HL-60 (cell line): ENCODE measurements at regions not wholly inside any gene's neighbourhood (a gene's known extent, or its start where the extent isn't known, plus 50 kb on each side); places are given as distances from the start of the nearest gene placed in this dataset.

Source experiments
- DNase-seq, 2 experiments: peaks; one replicate each; pipeline ENCODE4 v3.0.0-alpha.2; 2010 to 2020; ENCODE audit warnings: low read depth in 1 of 2, low spot score in 1 of 2
- H3K27ac ChIP-seq: fragments of 250-450 bp; sonication (Bioruptor Pico); replicated peaks from 2 replicates; pipeline ENCODE4 v1.5.1; 2020; ENCODE audit warnings: mild to moderate bottlenecking, moderate library complexity
- H3K27me3 ChIP-seq: fragments of 250-450 bp; sonication (Bioruptor Pico); 2 replicates; pipeline ENCODE4 v1.5.1; 2021; ENCODE audit warnings: mild to moderate bottlenecking, moderate library complexity; ENCODE audit not compliant: insufficient read depth, poor library complexity, severe bottlenecking
- H3K4me3 ChIP-seq: replicated peaks from 2 replicates; pipeline ENCODE4 v1.5.1; 2011; ENCODE audit warnings: mild to moderate bottlenecking, control low read depth, low read length; ENCODE audit not compliant: insufficient read depth
- GABPA ChIP-seq: IDR thresholded peaks from 2 replicates; pipeline ENCODE4 v1.6.1; 2012; ENCODE audit warnings: low read depth
- POLR2AphosphoS5 ChIP-seq: IDR thresholded peaks from 2 replicates; pipeline ENCODE4 v1.6.1; 2012; ENCODE audit warnings: low read depth
- SPI1 ChIP-seq: IDR thresholded peaks from 2 replicates; pipeline ENCODE4 v1.6.1; 2012; ENCODE audit warnings: low read depth, mild to moderate bottlenecking, borderline replicate concordance
- TF ChIP-seq, protein P1 (sequence below): IDR thresholded peaks from one replicate; pipeline ENCODE4 v1.5.1; 2011; ENCODE audit warnings: low read length, control low read depth, inconsistent platforms; ENCODE audit not compliant: insufficient read depth
- TF ChIP-seq, protein P2 (sequence below): IDR thresholded peaks from 2 replicates; pipeline ENCODE4 v1.6.1; 2012; ENCODE audit warnings: low read depth; ENCODE audit not compliant: insufficient replicate concordance

DNA sequence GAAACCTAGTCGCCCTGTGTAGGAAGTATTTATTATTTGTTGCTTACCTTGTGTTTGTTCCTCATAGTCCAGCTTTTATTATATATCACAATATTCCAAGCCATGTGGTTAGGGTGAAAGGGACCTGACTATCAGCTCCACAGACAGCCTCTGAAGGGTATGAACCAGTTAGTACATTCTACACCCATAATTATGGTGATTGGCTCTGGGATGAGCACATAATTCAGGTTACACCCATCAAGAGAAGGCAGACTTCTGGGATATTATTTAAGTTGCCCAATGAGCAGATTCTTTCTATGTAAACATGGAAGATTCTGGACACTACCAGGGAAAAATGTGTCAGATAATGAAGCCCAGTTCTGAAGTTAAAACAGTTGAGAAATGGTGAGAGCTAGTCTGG, 168.0 kb downstream of the KIF4B start:
- H3K4me3 ChIP-seq: no peak overlapping the region
- H3K27me3 ChIP-seq: no peaks in the 10 kb centered on the region
- no peak for DNase-seq
- TF ChIP-seq, protein P1, sequence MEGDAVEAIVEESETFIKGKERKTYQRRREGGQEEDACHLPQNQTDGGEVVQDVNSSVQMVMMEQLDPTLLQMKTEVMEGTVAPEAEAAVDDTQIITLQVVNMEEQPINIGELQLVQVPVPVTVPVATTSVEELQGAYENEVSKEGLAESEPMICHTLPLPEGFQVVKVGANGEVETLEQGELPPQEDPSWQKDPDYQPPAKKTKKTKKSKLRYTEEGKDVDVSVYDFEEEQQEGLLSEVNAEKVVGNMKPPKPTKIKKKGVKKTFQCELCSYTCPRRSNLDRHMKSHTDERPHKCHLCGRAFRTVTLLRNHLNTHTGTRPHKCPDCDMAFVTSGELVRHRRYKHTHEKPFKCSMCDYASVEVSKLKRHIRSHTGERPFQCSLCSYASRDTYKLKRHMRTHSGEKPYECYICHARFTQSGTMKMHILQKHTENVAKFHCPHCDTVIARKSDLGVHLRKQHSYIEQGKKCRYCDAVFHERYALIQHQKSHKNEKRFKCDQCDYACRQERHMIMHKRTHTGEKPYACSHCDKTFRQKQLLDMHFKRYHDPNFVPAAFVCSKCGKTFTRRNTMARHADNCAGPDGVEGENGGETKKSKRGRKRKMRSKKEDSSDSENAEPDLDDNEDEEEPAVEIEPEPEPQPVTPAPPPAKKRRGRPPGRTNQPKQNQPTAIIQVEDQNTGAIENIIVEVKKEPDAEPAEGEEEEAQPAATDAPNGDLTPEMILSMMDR: no peak
- TF ChIP-seq SPI1 (no peak), GABPA (no peak), POLR2AphosphoS5 (no peak)
- TF ChIP-seq, protein P2, sequence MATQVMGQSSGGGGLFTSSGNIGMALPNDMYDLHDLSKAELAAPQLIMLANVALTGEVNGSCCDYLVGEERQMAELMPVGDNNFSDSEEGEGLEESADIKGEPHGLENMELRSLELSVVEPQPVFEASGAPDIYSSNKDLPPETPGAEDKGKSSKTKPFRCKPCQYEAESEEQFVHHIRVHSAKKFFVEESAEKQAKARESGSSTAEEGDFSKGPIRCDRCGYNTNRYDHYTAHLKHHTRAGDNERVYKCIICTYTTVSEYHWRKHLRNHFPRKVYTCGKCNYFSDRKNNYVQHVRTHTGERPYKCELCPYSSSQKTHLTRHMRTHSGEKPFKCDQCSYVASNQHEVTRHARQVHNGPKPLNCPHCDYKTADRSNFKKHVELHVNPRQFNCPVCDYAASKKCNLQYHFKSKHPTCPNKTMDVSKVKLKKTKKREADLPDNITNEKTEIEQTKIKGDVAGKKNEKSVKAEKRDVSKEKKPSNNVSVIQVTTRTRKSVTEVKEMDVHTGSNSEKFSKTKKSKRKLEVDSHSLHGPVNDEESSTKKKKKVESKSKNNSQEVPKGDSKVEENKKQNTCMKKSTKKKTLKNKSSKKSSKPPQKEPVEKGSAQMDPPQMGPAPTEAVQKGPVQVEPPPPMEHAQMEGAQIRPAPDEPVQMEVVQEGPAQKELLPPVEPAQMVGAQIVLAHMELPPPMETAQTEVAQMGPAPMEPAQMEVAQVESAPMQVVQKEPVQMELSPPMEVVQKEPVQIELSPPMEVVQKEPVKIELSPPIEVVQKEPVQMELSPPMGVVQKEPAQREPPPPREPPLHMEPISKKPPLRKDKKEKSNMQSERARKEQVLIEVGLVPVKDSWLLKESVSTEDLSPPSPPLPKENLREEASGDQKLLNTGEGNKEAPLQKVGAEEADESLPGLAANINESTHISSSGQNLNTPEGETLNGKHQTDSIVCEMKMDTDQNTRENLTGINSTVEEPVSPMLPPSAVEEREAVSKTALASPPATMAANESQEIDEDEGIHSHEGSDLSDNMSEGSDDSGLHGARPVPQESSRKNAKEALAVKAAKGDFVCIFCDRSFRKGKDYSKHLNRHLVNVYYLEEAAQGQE: no peak
- H3K27ac ChIP-seq: no peak overlapping the region

DNA sequence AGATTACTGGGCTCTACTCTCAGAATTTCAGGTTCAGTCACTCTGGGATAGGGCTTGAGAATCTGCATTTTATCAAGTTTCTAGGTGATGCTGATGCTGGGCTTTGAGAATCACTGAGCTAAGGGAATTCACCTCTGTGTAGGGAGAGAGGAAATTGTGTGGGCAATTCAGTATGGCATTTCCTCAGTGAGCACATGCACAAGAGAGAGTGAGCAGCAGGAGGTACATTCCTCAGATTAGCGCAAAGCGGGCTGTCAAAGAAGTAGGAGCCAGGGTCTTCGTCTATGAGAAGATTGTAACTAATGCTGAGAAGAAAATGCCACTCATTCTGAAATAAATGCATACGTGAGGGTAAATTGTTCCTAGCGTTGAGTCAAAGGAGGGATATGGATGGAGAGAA, 175.9 kb downstream of the KIF4B start:
- no peak for DNase-seq
- H3K27ac ChIP-seq: no peak overlapping the region
- H3K27me3 ChIP-seq: no peaks in the 10 kb centered on the region
- no peak overlapping the region for H3K4me3 ChIP-seq
- TF ChIP-seq SPI1 (no peak), GABPA (no peak), POLR2AphosphoS5 (no peak)
- TF ChIP-seq, protein P1: no peak
- TF ChIP-seq, protein P2: no peak

DNA sequence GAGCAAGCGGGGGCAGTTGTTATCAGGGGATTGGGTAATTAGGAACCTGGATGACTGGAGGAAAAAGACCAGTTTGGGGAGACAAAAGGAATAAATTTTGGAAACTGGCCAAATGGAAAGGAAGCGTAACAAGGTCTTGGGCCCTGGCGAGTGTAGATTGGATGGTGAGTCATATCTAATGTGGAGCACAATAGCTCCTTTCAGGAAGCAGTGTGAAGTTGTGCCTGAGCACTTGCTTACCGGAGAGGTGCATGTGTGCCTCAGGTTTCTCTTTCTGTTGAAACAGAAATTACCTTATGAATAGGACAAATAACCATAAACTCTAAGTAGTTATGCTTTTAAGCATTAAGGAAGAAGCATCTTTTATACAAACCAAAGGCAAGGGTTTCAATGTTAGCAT, 176.4 kb downstream of the KIF4B start:
- DNase-seq: no peak
- Histone ChIP-seq H3K27me3 (no peaks in the 10 kb centered on the region), H3K27ac (no peak overlapping the region), H3K4me3 (no peak overlapping the region)
- TF ChIP-seq, protein P1: no peak
- TF ChIP-seq SPI1 (no peak), POLR2AphosphoS5 (no peak), GABPA (no peak)
- TF ChIP-seq, protein P2: no peak
